ENCODE measurements at regions not wholly inside any gene's neighbourhood (a gene's known extent, or its start where the extent isn't known, plus 50 kb on each side); places are given as distances from the start of the nearest gene placed in this dataset.

GRCh38 chr7:48992816-48993215 lies 68.5 kb downstream of the CDC14C start:
- Histone ChIP-seq H3K4me1 (no peaks in the 10 kb centered on the region), H3K36me3 (no peaks in the 10 kb centered on the region), H3K27me3 (no peaks in the 10 kb centered on the region), H3K9me3 (no peaks in the 10 kb centered on the region), H3K4me3 (no peak overlapping the region), H3K27ac (no peak overlapping the region)
- intact Hi-C loops (cut with DNase I): no loop called here
- ATAC-seq (no peak), DNase-seq (no peak)
- TF ChIP-seq, protein P1, sequence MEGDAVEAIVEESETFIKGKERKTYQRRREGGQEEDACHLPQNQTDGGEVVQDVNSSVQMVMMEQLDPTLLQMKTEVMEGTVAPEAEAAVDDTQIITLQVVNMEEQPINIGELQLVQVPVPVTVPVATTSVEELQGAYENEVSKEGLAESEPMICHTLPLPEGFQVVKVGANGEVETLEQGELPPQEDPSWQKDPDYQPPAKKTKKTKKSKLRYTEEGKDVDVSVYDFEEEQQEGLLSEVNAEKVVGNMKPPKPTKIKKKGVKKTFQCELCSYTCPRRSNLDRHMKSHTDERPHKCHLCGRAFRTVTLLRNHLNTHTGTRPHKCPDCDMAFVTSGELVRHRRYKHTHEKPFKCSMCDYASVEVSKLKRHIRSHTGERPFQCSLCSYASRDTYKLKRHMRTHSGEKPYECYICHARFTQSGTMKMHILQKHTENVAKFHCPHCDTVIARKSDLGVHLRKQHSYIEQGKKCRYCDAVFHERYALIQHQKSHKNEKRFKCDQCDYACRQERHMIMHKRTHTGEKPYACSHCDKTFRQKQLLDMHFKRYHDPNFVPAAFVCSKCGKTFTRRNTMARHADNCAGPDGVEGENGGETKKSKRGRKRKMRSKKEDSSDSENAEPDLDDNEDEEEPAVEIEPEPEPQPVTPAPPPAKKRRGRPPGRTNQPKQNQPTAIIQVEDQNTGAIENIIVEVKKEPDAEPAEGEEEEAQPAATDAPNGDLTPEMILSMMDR (IDR thresholded peaks at IDR 0.05): no peak

DNA sequence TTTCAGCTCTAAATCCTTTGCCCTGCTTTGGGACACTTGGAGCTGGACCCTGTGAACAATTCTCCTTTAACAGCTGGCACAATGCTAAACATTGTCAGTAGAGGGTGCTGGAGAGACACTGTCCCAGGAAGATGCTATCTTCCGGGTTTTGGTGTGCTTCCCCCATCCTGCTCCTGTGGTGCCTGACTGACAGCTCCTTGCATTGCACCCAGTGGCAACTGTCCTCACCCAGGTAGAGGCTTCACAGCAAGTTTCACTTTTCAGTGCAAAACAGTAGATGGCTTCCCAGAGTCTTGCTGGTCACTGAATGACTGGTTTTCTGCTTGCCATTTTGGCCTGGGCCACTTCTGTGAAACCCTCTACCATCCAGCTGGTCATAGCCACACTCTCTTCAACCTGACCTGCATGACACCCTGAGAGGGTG lies 77.3 kb downstream of the CDC14C start:
- no peaks in the 10 kb centered on the region for H3K36me3 ChIP-seq
- no peaks in the 10 kb centered on the region for H3K27me3 ChIP-seq
- H3K4me1 ChIP-seq: no peaks in the 10 kb centered on the region
- H3K9me3 ChIP-seq: no peaks in the 10 kb centered on the region
- TF ChIP-seq, protein P1 (IDR thresholded peaks at IDR 0.05): peak; percentile 45
- no peak for DNase-seq
- intact Hi-C loops (cut with DNase I): no loop called here
- H3K27ac ChIP-seq: no peak overlapping the region
- peak; percentile 87 for ATAC-seq
- H3K4me3 ChIP-seq: no peak overlapping the region

GRCh38 chr7:49010717-49011116 lies 86.4 kb downstream of the CDC14C start:
- Histone ChIP-seq H3K4me1 (no peaks in the 10 kb centered on the region), H3K27me3 (no peaks in the 10 kb centered on the region), H3K27ac (no peak overlapping the region), H3K9me3 (no peaks in the 10 kb centered on the region), H3K36me3 (no peaks in the 10 kb centered on the region), H3K4me3 (no peak overlapping the region)
- intact Hi-C loops (cut with DNase I): no loop called here
- TF ChIP-seq, protein P1 (IDR thresholded peaks at IDR 0.05): no peak
- ATAC-seq (no peak), DNase-seq (no peak)

DNA sequence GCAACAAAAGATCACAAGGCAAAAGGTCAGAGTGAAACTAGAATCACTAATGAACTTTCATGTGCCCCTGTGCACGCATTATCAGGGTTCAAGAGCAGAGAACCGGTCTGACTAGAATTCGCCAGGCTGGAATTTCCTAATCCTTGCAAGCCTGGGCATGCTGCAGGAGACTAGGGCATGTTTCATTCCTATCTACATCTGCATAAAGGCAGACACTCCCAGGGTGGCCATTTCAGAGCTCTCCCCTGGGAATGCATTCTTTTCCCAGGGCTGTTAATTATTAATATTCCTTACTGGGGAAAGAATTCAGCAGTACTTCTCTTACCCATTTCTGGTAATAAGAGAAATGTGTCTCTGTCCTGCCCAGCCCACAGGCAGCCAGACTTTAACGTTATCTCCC lies 90.5 kb downstream of the CDC14C start:
- ATAC-seq (no peak), DNase-seq (no peak)
- Histone ChIP-seq H3K27ac (no peak overlapping the region), H3K4me1 (no peaks in the 10 kb centered on the region), H3K4me3 (no peak overlapping the region), H3K36me3 (no peaks in the 10 kb centered on the region), H3K27me3 (no peaks in the 10 kb centered on the region), H3K9me3 (no peaks in the 10 kb centered on the region)
- TF ChIP-seq, protein P1 (IDR thresholded peaks at IDR 0.05): no peak
- intact Hi-C loops (cut with DNase I): no loop called here

GRCh38 chr7:49020145-49020544 lies 95.8 kb downstream of the CDC14C start:
- ATAC-seq (no peak), DNase-seq (no peak)
- TF ChIP-seq, protein P1 (IDR thresholded peaks at IDR 0.05): no peak
- Histone ChIP-seq H3K4me3 (no peak overlapping the region), H3K27ac (no peak overlapping the region), H3K9me3 (no peaks in the 10 kb centered on the region), H3K36me3 (no peaks in the 10 kb centered on the region), H3K27me3 (no peaks in the 10 kb centered on the region), H3K4me1 (no peaks in the 10 kb centered on the region)
- intact Hi-C loops (cut with DNase I): no loop called here

DNA sequence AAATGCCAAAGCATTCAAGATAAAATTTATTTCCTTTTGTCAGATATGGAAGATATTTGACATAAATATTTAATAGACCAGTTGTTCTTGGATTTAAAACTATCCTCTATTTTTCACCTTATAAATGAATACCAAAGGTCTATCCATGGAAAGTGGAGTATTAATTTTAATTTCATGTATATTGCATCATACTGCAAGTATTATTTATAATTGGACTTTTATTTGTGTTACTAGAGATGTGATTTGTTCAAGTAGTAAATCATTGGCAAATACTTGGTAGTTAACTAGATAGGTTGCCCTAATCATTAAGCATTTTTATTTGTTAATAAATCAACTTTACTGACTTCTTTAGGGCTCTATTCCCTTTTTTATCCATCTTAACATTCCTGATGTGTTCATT lies 98.1 kb downstream of the CDC14C start:
- TF ChIP-seq, protein P1 (IDR thresholded peaks at IDR 0.05): no peak
- H3K9me3 ChIP-seq: no peaks in the 10 kb centered on the region
- no peaks in the 10 kb centered on the region for H3K4me1 ChIP-seq
- no peak for ATAC-seq
- no peak overlapping the region for H3K4me3 ChIP-seq
- no peaks in the 10 kb centered on the region for H3K27me3 ChIP-seq
- DNase-seq: no peak
- no peak overlapping the region for H3K27ac ChIP-seq
- no peaks in the 10 kb centered on the region for H3K36me3 ChIP-seq
- intact Hi-C loops (cut with DNase I): no loop called here

Measured in upper lobe of right lung (tissue), 1 donor.